Left forelimb (tissue), 1 donor: ENCODE measurements at regions not wholly inside any gene's neighbourhood (a gene's known extent, or its start where the extent isn't known, plus 50 kb on each side); places are given as distances from the start of the nearest gene placed in this dataset.
"Not testable (repeated sequence)": the region's sequence is repeated elsewhere in the genome, so short reads cannot be mapped to it uniquely, and the experiment has no call there.

ENCODE experiments used
- DNase-seq: peaks from one replicate; pipeline ENCODE4 v3.0.0-alpha.2; 2018; ENCODE audit warnings: low spot score

DNA sequence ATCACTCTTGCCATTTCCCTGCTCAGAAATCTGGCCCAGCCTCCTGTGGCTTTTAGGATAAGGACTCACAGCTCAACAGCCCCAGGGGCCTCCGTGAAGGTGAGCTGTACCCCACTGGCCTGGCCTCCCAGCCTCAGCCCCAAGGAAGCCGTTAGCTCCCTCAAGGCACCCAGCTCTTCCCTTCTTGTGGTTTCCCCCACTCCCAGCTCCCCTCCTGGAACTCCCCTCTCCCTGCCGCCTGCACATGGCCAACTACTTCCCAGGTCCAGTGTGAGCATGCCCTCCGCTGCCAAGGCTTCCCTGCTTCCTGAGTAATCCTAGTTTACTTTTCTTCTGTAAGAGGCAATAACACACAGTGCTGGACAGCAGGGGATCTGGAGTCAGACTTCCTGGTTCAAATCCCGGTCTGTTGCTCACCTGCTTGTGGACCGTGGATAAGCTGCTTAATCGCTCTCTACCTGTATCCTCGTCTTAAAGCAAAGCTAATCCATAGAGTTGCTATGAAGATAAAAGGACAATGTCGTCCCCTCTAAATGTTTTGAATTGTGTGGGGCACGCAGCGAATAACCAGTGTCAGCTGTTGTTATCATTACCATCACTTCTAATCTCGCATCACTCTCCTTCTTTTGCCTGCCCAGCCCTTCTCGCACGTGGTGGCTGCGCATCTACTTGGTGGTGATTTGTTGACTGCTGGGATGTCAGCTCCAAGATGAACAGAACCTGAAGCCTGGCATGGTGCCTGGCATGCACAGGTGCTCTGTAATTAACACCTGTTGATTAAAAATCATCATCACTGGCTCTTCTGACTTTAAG is 86.6 kb downstream of the C5orf15 start:
- DNase-seq: no peak

DNA sequence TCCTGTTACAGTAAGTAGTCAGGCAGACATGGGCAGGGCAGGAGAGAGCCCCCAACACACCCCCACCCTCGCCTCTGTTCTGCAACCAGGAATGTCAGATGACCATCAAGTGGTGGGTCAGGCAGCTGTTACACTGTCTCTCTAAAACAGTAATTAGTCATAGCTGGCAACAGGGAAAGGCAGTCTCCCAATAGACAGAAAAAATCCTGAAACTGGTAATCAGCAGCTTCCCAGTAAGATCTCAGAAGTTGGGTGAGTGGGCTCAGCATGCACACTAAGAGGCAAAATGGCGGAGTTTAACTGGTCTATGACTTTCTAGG is 90.2 kb downstream of the C5orf15 start:
- DNase-seq: no peak

DNA sequence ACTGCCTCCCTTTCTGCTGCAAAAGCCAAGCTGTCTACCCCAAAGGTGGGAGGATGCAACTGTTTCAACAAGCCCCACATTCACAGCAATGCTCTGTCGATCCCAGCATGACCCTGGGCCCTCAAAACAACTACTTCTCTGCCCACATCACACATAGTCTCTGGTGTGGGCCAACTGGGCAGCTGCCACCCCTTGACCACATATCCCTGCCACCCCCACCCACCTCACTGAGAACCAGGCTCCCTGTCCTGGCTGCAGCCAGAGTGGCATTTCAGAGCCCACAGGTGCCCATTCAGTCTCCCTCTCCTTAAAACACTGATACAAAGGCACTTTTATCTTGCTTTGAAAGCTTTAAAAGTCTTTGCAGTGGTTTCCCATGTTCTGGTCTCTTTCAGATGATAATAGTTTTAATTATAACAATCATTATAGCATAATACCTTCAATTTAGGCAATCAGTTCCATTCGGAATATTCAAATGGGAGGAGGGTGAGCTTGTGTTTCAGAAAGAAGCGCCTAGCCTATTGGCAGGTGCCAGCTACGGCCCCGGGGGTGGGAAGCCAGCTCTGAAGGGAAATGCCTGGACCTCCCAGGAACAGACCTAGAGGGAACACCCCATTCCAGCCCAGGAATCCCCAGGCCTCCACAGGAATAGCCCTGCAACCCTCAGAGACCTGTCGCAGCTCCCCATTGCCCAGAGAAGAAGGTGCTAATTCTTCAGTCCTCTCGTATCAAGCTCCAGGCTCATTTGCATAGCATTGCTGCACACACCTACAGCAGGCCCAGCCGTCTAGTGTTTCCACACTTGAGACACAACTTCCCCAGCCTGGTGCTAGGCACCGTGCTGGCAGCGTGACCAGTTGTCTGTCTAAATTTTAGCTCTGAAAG is 90.8 kb downstream of the C5orf15 start:
- DNase-seq: no peak

DNA sequence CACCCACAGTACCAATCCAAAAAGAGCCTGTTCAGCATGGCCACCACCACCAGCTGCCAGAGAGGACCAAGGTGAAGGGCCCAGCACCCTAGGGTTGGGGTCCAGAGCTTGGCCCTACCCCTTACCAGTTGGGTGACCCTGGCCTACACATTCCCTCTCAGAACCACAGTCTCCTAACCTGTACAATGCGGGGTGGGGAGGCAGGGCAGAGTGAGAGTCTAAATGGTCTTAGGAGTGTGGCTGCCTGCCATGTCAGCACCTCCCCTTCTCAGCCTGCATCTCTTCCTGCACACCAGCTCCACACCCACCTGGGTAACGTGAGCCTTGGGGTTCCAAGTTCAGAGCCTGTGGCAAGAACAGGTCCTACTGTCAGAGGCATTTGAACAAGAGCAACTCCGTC is 92.2 kb downstream of the C5orf15 start:
- no peak for DNase-seq

DNA sequence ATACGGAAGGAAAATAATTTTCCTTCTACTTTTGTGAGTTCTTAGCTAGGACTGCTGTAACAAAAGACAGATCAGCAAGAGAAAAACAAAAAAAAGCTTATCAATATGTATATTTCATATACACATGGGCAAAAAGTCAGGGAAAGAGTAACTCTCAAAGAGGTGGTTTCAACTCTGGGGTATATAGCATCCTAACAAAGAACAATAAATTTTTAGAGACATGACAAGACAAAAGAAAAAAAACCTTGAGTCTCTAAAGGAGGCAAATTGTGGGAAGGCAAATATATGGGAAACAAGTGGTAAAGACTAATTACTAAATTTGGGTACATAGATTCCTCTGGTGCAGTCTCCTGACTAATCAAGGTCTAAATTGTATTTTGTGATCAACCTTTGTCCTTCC is 93.2 kb downstream of the C5orf15 start:
- no peak for DNase-seq

DNA sequence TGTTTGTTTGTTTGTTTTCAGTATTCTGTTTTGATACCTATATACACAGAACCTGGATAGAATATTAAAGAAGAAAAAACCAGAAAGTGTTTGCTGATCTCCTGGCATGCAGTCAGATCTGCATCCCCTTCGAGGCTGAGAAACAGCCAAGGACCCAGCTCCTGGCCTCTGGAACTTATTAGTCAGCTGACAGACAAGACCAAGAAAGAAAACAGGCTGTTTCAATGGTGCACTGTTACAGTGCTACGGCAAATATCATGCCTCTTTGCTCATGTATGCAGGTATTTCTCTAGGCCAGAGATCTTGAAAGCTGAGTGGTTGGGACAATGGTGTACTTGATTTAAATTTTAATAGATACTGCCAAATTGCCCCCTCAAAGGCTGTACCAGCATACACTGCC is 95.0 kb downstream of the C5orf15 start:
- no peak for DNase-seq

DNA sequence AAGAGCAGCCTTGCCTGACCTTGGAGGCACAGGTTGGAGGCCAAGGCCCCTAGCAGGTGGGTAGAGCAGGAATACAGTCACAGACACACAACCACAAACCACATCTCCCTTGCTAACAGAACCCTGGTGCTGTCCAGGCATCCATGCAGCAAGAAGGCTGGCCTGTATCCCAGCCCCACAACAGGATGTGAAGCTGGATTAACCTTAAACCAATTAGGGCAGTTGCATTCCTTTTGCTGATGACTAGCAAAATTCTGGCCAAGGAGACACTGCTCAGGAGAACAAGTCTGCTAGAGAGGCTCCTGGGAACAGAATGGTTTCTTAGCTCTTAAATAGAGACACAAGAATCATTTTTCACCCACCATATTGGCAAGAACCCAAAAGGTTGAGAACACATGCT is 97.8 kb downstream of the C5orf15 start:
- no peak for DNase-seq

DNA sequence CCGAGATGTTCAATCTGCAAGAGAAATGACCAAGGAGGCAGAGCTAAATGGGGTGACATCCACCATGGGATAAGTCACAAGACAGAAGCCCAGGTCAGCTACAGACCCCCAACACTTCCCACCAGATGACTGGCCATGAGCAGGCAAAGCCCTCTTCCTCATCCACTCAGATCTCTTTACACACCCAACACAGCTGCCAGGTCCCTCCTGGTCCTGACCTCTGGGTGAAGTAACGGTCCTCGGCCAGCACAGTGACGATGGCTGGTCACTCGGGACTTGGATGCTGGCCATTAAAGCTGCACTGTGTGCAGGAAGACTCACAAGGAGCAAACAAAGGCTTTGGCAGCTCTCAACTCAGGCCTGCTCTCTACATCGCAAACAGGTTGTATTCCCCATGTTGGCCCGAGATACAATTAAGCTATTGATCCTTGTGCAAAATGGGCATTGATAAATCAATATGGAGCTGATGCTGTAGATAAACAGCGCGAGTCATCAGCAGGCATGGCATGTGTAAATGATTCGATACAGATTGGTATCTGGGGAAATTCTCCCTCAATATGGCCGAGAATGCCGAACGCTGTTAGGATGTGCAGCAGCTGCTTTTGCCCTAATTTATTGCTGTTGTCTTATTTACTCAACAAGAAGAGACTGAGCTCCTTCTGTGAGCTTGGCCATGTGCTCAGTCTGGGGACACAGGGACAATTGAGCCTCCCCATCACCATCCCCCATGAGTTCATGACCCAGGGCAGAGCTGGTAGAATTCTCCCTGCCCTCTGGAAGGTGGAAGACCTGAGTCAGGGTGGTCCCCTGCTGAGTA is 98.7 kb downstream of the C5orf15 start:
- DNase-seq: no peak

DNA sequence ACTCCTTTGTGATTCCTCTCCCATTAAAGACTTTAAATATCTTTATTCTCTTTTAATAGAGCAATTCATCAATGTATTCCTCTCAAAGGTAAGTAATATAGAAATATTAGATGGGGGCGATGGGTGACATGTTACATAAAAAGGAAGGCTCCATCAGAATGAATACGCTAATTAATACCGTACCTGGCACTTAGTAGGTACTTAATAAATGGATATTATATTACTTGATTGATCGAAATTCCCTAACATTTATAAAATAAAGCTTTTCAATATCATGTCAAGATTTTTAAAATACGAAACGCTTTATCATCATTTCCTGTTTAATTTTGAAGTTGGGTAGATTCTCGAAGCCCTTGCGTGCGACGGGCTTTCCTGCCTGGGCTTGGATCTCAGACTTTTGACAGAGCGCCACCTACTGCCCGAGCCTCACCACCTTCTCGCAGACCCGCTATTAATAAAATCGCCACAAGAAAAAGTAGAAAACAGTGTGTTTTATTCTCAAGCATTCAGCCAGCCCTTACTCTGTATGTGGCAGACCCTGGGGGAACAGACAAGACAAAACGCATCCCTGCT is 99.4 kb downstream of the C5orf15 start:
- no peak for DNase-seq

DNA sequence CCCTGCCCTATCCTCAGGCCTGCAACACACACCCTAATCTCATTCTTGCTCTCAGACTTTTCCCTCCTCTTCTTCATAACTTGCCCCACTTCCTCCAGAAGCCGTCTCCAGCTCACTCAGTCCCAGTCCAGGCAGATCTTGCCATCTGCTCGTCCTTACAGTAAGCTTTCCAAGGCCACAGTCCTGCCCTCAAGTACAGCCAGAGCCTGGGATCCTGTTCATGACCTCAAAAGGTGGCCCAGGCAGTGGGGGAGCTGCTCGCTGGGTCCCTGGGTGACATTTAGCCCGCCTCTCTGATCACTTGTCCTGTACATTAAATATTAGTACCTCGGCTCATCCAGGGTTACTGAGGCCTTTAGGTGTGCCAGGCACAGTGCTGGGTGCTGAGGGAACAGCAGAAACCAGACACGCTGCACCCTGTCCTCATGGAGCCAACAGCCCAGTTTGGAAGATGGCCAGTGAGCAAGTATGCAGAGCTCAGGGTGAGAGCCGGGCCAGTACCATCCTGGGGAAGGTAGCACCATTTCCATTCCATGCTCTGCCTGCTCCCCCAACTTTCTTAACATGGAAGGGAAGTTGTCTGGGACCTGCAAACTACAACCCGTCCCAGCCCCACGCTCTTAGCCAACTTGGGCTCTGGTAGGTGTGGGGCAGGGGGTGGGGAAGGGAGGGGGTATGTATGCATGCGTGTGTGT is 100.4 kb downstream of the C5orf15 start:
- no peak for DNase-seq

DNA sequence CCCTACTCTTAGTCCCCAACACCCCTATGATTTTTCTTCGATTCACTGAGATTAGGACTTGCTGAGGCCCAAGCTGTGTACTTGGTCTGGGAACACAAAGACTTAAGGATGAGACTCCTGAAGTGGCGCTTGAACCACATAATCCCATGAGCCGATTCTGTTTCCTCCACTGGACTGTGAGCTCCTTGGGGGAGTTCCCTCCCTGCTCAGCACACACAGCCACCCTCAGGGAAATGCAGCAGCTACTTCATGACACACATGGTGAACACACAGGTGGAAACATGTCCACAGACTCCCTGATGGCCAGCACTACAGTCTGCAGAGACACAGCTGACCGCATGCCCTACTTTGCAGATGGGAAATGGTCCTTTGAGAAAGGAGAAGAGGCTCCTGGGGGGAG is 101.1 kb downstream of the C5orf15 start:
- DNase-seq: no peak

DNA sequence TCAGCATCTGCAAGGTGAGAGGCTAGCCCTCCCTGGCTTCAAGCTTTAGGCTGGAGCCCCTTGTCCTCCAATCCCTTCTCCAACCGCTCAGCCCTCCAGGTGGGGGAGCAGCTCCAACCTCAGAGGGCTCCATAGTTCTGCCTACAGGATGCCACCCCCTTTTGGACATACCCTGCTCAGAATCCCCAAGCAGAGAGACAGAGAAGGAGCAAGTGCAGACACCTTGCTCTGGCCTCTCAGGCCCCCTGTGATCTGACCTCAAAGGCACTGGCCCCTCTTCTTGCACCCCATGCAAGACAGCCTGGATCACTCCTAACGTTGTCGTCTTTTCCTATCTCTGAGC is 101.6 kb downstream of the C5orf15 start:
- no peak for DNase-seq

DNA sequence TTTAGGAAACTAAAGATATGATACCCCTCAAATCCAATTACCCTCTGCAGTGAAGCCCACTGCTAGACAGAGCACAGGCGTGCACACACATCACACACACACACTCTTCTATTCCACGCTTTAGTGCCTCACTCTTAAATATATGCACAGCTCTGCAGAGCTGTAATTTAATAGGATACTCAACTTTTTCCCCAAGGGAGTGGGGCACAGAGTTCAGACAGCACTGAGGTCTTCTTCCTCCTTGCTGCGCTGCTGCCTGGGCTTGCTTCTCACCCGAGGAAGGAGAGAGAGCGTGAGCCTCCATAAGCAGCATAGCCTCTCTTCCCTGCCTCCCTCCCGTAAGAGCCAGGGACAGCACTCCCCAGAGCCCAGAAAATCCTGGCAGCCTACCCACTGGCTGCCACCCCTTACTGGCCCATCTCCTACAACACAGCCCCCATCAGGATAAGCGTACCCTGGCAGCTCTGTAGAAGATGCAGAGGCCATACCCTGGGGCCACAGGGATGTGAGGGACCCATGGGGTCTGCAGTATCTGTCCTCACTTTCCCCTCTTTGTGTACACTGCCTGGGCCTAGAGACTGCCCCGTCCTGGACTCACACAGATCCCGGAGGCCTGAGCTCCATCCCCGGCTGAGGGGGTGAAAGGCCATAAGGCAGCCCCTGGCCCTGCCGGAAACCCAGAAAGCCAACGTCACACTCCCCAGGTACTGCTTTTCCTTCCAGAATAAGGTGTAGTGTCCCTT is 102.1 kb downstream of the C5orf15 start:
- DNase-seq: no peak

DNA sequence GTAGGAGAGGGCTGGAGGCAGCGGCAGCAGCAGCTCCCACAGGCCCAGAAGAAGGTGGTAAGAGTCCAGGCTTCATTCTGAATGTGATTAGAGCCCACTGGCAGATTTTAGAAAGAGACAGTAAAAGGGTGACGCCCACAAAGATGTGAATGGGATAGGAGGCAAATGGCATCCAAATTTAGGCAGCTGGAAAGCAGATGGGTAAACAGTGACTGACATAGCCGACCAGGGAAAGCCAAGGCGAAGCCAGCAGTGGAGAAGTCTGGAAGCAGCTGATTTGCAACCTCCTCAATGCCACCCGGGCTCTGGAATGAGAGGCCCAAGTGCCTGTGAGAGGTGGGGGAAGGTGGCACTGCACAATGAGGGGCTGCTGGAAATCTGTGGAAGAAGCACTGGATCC is 103.3 kb downstream of the C5orf15 start:
- DNase-seq: no peak

DNA sequence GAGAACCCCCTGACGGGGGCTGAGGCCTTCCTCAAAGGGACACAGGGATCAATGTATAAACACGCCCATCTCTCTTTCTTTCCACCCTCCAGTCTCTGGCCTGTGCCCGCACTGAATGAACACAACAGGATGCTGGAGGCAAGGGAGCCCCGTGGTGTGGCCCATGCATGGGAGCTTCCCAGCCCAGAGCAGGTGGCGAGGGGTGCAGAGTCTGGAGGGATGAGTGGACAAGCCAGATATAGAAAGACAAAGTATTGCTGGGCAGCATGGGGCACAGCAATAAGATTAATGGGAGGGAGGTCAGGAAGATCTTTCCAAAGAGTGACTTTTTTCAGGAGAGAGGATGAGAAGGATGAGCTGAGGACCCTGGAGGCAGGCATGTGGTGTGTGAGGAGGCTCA is 103.7 kb downstream of the C5orf15 start:
- no peak for DNase-seq

DNA sequence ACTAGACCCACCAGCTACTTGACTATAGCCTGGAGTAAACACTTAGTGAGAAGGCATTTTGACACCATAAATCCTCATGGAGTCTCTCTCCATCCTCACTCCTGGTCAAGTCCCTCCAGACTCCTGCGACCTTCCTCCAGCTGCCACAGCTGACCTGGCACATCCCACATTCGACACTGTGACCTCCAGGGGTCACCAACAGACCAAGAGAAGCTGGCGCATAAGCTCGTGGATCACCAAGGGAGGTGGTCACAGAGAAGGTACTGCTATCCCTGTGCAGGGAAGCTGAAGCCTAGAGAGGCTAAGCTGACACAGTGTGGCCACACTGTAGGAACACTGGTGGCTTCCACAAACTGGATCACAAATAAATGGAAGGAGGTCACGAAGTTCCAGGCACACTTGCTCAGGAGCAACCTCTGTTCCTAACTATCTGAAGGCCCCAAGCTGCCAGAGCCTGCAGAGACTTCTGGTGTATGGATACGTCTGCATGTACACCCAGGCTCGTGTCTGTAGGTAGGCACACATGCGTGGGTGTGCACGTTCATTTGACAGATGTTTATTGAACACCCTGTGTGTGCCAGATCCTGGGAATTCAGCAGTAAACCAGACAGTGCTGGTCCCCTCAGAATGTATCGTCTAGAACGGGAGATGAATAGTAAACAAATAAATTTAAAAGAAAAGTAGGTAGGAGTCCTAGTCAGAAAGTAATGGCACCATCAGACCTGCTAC is 104.4 kb downstream of the C5orf15 start:
- no peak for DNase-seq

DNA sequence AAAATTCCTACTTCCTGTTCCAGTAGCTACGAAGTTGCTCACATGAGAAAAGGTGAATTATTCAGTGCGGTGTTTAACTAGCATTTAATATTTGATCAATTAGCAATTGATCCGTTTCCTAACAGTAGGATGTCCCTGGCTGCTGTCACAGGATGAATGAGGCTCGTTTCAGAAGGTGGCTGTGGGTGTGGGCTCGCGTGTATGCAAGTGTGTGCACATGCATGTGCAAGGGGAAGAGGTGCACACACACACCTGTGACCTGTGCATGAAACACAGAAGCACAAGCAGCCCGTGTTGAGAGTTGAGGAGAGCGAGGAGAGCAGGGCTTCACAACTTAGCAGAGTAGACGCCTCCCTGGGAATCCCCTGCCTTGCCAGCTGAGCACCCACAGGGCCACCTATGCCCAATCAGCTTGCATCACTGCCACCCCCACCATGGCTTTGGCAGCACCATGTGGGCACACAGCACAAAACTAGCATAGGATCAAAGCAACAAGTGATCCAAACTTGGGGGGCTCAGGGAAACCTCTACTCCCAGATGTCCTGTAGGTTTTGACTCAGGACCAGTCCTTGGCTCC is 107.2 kb downstream of the C5orf15 start:
- DNase-seq: no peak

DNA sequence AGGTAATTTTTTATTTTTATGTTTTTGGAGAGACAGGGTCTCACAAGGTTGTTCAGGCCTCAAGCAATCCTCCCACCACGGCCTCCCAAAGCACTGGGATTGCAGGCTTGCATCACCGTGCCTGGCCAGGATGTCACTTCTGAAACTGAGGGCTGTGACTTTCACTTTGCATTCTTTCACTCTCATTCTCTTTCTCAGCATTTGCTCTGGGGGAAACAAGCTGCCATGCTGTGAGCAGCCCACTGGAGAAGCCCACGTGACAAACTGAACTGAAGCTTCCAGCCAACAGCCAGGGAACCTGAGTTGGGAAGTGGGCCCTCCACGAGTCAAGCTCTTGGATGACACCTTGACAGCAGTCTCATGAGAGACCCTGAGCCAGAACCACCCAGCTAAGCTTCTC is 109.4 kb downstream of the C5orf15 start:
- DNase-seq: no peak

DNA sequence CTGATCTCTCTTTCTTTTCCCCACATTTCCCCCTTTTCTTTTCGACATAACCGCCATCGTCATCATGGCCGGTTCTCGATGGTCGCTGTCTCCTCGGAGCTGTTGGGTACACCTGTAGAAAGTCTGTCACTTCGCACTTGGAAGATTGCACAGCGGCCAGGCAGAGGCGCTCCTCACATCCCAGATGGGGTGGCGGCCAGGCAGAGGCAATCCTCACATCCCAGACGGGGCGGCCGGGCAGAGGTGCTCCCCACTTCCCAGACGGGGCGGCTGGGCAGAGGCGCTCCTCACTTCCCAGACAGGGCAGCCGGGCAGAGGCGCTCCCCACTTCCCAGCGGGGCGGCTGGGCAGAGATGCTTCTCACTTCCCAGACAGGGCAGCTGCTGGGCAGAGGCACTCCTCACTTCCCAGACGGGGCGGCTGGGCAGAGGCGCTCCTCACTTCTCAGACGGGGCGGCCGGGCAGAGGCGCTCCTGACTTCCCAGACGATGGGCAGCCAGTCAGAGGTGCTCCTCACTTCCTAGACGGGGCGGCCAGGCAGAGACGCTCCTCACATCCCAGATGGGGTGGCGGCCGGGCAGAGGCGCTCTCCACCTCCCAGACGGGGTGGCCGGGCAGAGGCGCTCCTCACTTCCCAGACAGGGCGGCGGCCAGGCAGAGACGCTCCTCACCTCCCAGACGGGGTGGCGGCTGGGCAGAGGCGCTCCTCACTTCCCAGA is 110.7 kb downstream of the C5orf15 start:
- not testable (repeated sequence) for DNase-seq
